Cardiac muscle cell (in vitro differentiated cells and primary cell): ENCODE measurements at regions not wholly inside any gene's neighbourhood (a gene's known extent, or its start where the extent isn't known, plus 50 kb on each side); places are given as distances from the start of the nearest gene placed in this dataset.

ENCODE experiments used
- DNase-seq, 2 donors: peaks; one replicate each; pipeline versions ENCODE4 v3.0.0 to v3.0.0-alpha.2; 2010 to 2017; ENCODE audit warnings: low read depth in 1 of 2, low spot score in 1 of 2
- H3K27ac ChIP-seq: fragments of 200-600 bp; sonication (generic); 2 replicates; pipeline ENCODE4 v1.5.1; 2016
- H3K27me3 ChIP-seq: fragments of 200-600 bp; sonication (generic); 2 replicates; pipeline ENCODE4 v1.6.0; 2016; ENCODE audit warnings: control low read depth
- H3K36me3 ChIP-seq: fragments of 200-600 bp; sonication (generic); 2 replicates; pipeline ENCODE4 v1.5.1; 2016; ENCODE audit warnings: control low read depth
- H3K4me1 ChIP-seq: fragments of 200-600 bp; sonication (generic); 2 replicates; pipeline ENCODE4 v1.8.1; 2017; ENCODE audit warnings: low read depth, mild to moderate bottlenecking, mixed run types
- H3K4me3 ChIP-seq: fragments of 200-600 bp; sonication (generic); 2 replicates; pipeline ENCODE4 v1.5.1; 2016; ENCODE audit warnings: mild to moderate bottlenecking
- H3K9me3 ChIP-seq: fragments of 200-600 bp; sonication (generic); 2 replicates; pipeline ENCODE4 v1.5.1; 2017; ENCODE audit warnings: low read depth, mild to moderate bottlenecking, control low read depth
- TF ChIP-seq, protein P1 (sequence below): IDR thresholded peaks from 2 replicates; pipeline ENCODE4 v1.5.1; 2012; ENCODE audit warnings: low read depth, mild to moderate bottlenecking, low read length

DNA sequence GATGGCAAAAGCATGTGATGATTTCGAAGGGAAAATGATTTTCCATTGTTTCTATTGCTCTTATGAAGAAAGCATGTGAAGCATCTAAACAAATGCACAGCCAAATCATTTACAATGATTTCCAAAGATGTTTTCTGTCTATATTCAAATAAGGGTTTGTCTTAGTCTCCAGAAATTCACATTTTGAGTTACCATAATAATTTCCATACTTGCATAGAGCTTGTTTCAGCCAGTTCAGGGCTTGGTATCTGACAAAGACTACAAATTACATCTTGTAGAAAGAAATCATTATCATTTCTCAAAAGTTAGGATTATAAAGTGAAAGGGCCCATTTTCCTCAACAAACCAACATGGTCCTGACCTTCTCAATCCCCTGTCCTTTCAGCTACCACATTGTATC lies 74.4 kb upstream of the PLEKHG1 start:
- Histone ChIP-seq H3K4me3 (no peak overlapping the region), H3K9me3 (no peaks in the 10 kb centered on the region), H3K36me3 (no peaks in the 10 kb centered on the region), H3K4me1 (no peaks in the 10 kb centered on the region), H3K27ac (no peak overlapping the region), H3K27me3 (no peaks in the 10 kb centered on the region)
- TF ChIP-seq, protein P1, sequence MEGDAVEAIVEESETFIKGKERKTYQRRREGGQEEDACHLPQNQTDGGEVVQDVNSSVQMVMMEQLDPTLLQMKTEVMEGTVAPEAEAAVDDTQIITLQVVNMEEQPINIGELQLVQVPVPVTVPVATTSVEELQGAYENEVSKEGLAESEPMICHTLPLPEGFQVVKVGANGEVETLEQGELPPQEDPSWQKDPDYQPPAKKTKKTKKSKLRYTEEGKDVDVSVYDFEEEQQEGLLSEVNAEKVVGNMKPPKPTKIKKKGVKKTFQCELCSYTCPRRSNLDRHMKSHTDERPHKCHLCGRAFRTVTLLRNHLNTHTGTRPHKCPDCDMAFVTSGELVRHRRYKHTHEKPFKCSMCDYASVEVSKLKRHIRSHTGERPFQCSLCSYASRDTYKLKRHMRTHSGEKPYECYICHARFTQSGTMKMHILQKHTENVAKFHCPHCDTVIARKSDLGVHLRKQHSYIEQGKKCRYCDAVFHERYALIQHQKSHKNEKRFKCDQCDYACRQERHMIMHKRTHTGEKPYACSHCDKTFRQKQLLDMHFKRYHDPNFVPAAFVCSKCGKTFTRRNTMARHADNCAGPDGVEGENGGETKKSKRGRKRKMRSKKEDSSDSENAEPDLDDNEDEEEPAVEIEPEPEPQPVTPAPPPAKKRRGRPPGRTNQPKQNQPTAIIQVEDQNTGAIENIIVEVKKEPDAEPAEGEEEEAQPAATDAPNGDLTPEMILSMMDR = no peak
- no peak for DNase-seq

DNA sequence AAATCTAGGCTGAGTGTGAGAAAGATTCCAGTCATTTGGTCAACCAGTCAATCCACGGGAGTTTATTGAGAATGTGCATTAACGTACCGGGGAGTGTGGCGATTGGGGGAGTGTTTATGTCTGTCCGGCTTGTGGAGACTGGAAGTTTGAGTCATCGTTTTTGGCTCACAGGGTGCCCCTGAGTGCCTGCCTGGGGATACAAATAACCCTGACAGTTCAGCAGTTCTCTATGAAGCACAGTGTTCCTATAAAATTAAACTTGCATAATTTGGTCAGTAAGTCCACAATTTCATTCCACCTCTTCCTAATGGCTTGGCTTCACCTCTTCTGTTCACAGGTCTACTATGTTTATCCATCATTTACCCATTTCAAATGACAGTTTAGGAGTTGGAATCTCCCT lies 72.6 kb upstream of the PLEKHG1 start:
- Histone ChIP-seq H3K4me1 (no peaks in the 10 kb centered on the region), H3K9me3 (no peaks in the 10 kb centered on the region), H3K27me3 (no peaks in the 10 kb centered on the region), H3K36me3 (no peaks in the 10 kb centered on the region), H3K27ac (no peak overlapping the region), H3K4me3 (no peak overlapping the region)
- DNase-seq = peak in 1 of 2 donors; percentile 43
- TF ChIP-seq, protein P1 = no peak

DNA sequence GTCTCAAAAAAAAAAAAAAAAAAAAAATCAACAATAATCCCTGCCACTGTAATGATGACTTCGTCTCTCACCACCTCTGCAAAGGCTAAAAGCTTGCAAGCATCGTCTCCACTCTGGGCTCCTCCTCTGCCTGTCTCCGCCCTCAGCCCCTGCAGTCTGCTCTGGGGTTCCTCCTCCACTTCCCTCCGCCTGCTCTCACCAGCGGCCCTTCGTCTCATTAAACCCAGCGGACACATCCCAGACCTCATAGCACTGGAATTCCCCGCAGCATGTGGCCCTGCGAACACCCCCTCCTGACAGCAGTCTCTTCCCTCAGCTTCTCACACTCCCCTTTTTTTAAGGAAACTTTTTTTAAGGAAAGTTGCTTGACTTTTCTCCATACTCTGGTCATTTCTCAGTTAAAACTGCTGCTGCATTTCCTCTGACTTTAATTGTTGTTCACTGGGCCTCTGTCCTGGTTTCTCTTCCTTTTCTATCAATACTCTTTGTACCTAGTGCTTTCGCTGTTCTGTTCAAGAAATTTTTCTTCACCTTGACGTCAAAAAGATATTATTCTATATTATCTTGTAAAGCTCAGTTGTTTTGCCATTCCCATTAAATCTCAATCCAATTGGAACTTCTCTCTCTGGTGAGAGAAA lies 70.9 kb upstream of the PLEKHG1 start:
- TF ChIP-seq, protein P1 = no peak
- DNase-seq = peak; percentile 52 to 74
- H3K27me3 ChIP-seq = no peaks in the 10 kb centered on the region
- H3K4me3 ChIP-seq = no peak overlapping the region
- H3K9me3 ChIP-seq = no peaks in the 10 kb centered on the region
- H3K4me1 ChIP-seq = no peaks in the 10 kb centered on the region
- H3K27ac ChIP-seq = no peak overlapping the region
- H3K36me3 ChIP-seq = no peaks in the 10 kb centered on the region

DNA sequence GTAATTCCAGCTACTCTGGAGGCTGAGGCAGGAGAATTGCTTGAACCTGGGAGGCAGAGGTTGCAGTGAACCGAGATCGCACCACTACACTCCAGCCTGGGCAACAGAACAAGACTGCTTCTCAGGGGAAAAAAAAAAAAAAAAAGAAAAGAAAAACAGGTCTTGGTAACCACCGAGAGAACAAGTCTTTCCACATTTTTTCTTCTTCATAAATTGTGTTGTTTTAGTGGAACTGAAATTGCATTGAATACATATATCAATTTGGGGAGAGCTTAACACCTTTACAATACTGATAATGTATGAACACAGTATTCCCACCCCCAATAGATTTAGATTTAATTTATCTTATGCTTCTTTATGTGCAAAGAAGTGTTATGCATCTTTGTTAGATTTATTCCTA lies 70.0 kb upstream of the PLEKHG1 start:
- Histone ChIP-seq H3K4me1 (no peaks in the 10 kb centered on the region), H3K27ac (no peak overlapping the region), H3K27me3 (no peaks in the 10 kb centered on the region), H3K36me3 (no peaks in the 10 kb centered on the region), H3K9me3 (no peaks in the 10 kb centered on the region), H3K4me3 (no peak overlapping the region)
- no peak for DNase-seq
- TF ChIP-seq, protein P1 = no peak

DNA sequence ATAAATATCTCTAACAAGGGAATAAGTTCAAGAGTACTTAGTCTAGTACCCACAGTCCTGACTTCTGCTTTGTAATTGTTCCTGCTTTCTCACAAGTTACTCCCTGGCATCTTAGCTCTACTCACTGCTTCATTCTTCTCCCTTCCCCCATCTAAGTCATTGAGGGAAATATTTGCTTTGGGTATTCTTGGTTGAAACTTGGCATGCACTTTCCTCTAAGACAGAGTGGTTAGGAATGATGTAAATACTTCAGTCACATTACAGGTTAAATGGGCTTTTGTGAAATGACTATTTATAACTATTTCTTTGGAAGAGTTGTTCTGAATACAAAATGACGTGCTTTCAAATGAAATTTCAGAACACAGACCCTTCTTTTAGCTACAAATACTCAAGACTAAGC lies 67.7 kb upstream of the PLEKHG1 start:
- no peak overlapping the region for H3K4me3 ChIP-seq
- no peaks in the 10 kb centered on the region for H3K4me1 ChIP-seq
- DNase-seq = no peak
- no peaks in the 10 kb centered on the region for H3K36me3 ChIP-seq
- H3K9me3 ChIP-seq = no peaks in the 10 kb centered on the region
- H3K27me3 ChIP-seq = no peaks in the 10 kb centered on the region
- H3K27ac ChIP-seq = no peak overlapping the region
- TF ChIP-seq, protein P1 = no peak
